ENCODE measurements at regions not wholly inside any gene's neighbourhood (a gene's known extent, or its start where the extent isn't known, plus 50 kb on each side); places are given as distances from the start of the nearest gene placed in this dataset.

DNA sequence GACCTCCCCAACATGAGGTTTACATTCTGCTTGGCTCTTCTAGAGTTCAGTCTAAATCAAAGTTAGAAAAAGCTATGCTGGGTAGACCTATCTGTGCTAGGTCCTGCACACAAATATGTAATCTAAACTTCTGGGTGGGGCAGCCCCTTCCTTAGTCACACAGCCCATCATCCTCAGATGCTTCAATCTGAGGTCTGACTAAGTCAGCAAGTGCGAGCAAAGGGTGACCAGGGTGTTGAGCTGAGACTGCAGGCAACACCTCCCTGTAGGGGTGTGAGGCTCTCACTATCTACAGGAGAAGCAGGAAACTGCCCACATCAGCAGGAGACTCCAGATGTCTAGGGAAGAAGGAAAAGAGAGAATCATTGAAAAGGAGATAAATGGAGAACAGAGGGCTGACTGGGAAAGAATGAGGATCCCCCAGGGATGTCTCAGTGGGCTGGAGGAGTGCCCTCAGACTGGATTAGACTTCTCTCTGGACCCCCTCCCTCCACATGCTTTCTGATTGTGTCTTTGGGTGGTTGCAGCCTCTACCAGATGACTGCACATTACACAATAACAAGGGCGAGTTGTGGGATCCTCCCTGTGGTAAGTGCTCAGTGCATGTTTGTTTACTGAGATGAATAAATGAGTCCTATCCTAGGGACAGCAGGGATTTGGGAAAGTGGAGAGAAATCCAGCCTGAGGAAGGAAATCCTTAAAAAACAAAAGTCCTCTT lies 266.2 kb upstream of the PLET1 start:
- POLR2A ChIA-PET (ENCODE audit: unreplicated experiment) = no interaction called here
- no peak overlapping the region for H3K27ac ChIP-seq (ENCODE audit: insufficient read depth, low read length)

More for the DNA sequence above, 266.2 kb upstream of the PLET1 start:
- no peak overlapping the region for H2BK120ac ChIP-seq (ENCODE audit: low read depth, low read length)
- H3K4me1 ChIP-seq (ENCODE audit: control insufficient read depth, insufficient read depth, low read length) = no peaks in the 10 kb centered on the region
- H4K5ac ChIP-seq (ENCODE audit: low read depth, low read length) = no peak overlapping the region
- ATAC-seq (ENCODE audit: low read depth) (no peak), DNase-seq (no peak)
- intact Hi-C loops (cut with micrococcal nuclease) = no loop called here
- peaks cover 3% of the 10 kb centered on the region; the same call in 1 of the 2 replicates for H3K9me1 ChIP-seq (ENCODE audit: insufficient read depth, low read length)
- no peak overlapping the region for H4K8ac ChIP-seq (ENCODE audit: low read depth in 2 of 2, low read length in 2 of 2)
- WGBS, 2 experiments (ENCODE audit: extremely low coverage in 2 of 2, insufficient read length in 1 of 2) = no CpG with 5 or more reads among the region's 2 CpGs
- H3K4ac ChIP-seq (ENCODE audit: low read depth, low read length) = no peak overlapping the region
- no peak overlapping the region for H3K23ac ChIP-seq (ENCODE audit: low read depth, low read length)
- H3K4me2 ChIP-seq (ENCODE audit: low read depth, low read length) = no peak overlapping the region
- no peak overlapping the region for H3K4me3 ChIP-seq (ENCODE audit: insufficient read depth, low read depth, low read length)
- no peak overlapping the region for H3K14ac ChIP-seq (replicated peaks; ENCODE audit: low read depth, low read length)
- H3K9ac ChIP-seq (ENCODE audit: low read depth, low read length) = no peak overlapping the region
- dilution Hi-C loops (cut with HindIII; ENCODE audit: low sequenced_read_pairs, unreplicated experiment) = no loop called here
- H3K79me1 ChIP-seq (ENCODE audit: low read depth in 1 of 2, low read length in 2 of 2) = no peaks in the 10 kb centered on the region
- CTCF ChIA-PET = interaction anchor here (1.2 kb wide), 1 partner anchor 37 kb away, joined by 3 read pairs; no protein-coding TSS in a partner anchor
- no TSS peak for BruUV-seq (replicated peaks)
- TF ChIP-seq RCOR1 (IDR thresholded peaks at IDR 0.05; ENCODE audit: insufficient replicate concordance, low read length) (no peak), MAFK (IDR thresholded peaks at IDR 0.05; ENCODE audit: low read depth, low read length) (no peak), CTCF (conservative IDR thresholded peaks at IDR 0.05; ENCODE audit: low read depth, low read length) (no peak), RFX5 (IDR thresholded peaks at IDR 0.05; ENCODE audit: low read depth, low read length) (no peak), POLR2A (IDR thresholded peaks at IDR 0.05; ENCODE audit: low read depth, low read length) (no peak), CEBPB (IDR thresholded peaks at IDR 0.05; ENCODE audit: low read depth, low read length) (no peak), BHLHE40 (IDR thresholded peaks at IDR 0.05; ENCODE audit: low read depth, low read length) (no peak), MXI1 (IDR thresholded peaks at IDR 0.05; ENCODE audit: borderline replicate concordance, low read depth, low read length) (no peak), FOS (IDR thresholded peaks at IDR 0.05; ENCODE audit: low read depth, low read length) (no peak), CHD1 (IDR thresholded peaks at IDR 0.05; ENCODE audit: low read depth, low read length) (no peak), NFE2L2 (IDR thresholded peaks at IDR 0.05; ENCODE audit: low read depth, low read length) (no peak), RAD21 (IDR thresholded peaks at IDR 0.05; ENCODE audit: low read length) (no peak)
- TF ChIP-seq, protein P1, sequence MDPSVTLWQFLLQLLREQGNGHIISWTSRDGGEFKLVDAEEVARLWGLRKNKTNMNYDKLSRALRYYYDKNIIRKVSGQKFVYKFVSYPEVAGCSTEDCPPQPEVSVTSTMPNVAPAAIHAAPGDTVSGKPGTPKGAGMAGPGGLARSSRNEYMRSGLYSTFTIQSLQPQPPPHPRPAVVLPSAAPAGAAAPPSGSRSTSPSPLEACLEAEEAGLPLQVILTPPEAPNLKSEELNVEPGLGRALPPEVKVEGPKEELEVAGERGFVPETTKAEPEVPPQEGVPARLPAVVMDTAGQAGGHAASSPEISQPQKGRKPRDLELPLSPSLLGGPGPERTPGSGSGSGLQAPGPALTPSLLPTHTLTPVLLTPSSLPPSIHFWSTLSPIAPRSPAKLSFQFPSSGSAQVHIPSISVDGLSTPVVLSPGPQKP (IDR thresholded peaks at IDR 0.05; ENCODE audit: borderline replicate concordance, low read depth, low read length) = no peak
- TF ChIP-seq, protein P2, sequence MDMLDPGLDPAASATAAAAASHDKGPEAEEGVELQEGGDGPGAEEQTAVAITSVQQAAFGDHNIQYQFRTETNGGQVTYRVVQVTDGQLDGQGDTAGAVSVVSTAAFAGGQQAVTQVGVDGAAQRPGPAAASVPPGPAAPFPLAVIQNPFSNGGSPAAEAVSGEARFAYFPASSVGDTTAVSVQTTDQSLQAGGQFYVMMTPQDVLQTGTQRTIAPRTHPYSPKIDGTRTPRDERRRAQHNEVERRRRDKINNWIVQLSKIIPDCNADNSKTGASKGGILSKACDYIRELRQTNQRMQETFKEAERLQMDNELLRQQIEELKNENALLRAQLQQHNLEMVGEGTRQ (IDR thresholded peaks at IDR 0.05; ENCODE audit: low read depth, low read length) = no peak
- no peak overlapping the region for H4K91ac ChIP-seq (ENCODE audit: insufficient read depth, low read depth, low read length)
- no peak overlapping the region for H2AK5ac ChIP-seq (ENCODE audit: low read depth, low read length)
- no peaks in the 10 kb centered on the region for H4K20me1 ChIP-seq (ENCODE audit: insufficient read depth, low read length)
- H3K27me3 ChIP-seq (ENCODE audit: control insufficient read depth, insufficient read depth, low read length) = peaks cover 22% of the 10 kb centered on the region
- no peak overlapping the region for H2AFZ ChIP-seq (replicated peaks; ENCODE audit: low read length, poor library complexity)
- H3K18ac ChIP-seq (ENCODE audit: low read depth, low read length) = no peak overlapping the region
- in situ Hi-C loops (cut with MboI; ENCODE audit: low sequenced_read_pairs) = no loop called here
- no peak overlapping the region for H2BK20ac ChIP-seq (ENCODE audit: low read depth, low read length)
- no peak overlapping the region for H2BK15ac ChIP-seq (ENCODE audit: low read depth, low read length)
- H2AK9ac ChIP-seq (replicated peaks; ENCODE audit: low read depth, low read length, poor library complexity) = no peak overlapping the region
- H3K36me3 ChIP-seq (ENCODE audit: control insufficient read depth, insufficient read depth, low read length) = no peaks in the 10 kb centered on the region
- no peak overlapping the region for H2BK5ac ChIP-seq (ENCODE audit: low read depth, low read length, poor library complexity, severe bottlenecking)
- H3K9me3 ChIP-seq (ENCODE audit: control insufficient read depth, insufficient read depth, low read length) = no peaks in the 10 kb centered on the region
- no peak overlapping the region for H3K56ac ChIP-seq (ENCODE audit: extremely low read depth, insufficient read depth, low read length)
